ENCODE measurements at regions not wholly inside any gene's neighbourhood (a gene's known extent, or its start where the extent isn't known, plus 50 kb on each side); places are given as distances from the start of the nearest gene placed in this dataset.

GRCh38 chr5:45101146-45101545, 292.4 kb downstream of the MRPS30 start:
- no peak for DNase-seq (ENCODE audit: low spot score)
- ChIA-PET CTCF (ENCODE audit: low intra/inter-chr PET ratio, low total read pairs) (no interaction called here), POLR2A (no interaction called here)
- Histone ChIP-seq H3K9me3 (ENCODE audit: low read length) (peaks cover 53% of the 10 kb centered on the region), H3K36me3 (replicated peaks in 1 of 2; ENCODE audit: control insufficient read depth in 1 of 2, insufficient read depth in 2 of 2, low read length in 2 of 2) (no peaks in the 10 kb centered on the region), H3K9ac (ENCODE audit: insufficient read depth, low read depth, low read length) (no peak overlapping the region), H3K4me3 (replicated peaks in 1 of 3; ENCODE audit: insufficient read depth in 1 of 3, low read depth in 2 of 3, low read length in 3 of 3) (no peak overlapping the region), H3K4me1 (ENCODE audit: insufficient read depth, low read length) (no peaks in the 10 kb centered on the region), H3K27ac (ENCODE audit: extremely low read length, insufficient read depth, low read length) (no peak overlapping the region), H3K79me2 (ENCODE audit: insufficient read depth, low read length) (no peaks in the 10 kb centered on the region), H2AFZ (ENCODE audit: low read length) (no peak overlapping the region), H3K4me2 (ENCODE audit: low read depth, low read length) (no peak overlapping the region), H4K20me1 (ENCODE audit: insufficient read depth, low read length) (no peaks in the 10 kb centered on the region), H3K27me3 (ENCODE audit: control insufficient read depth in 1 of 2, insufficient read depth in 2 of 2, low read length in 2 of 2) (no peaks in the 10 kb centered on the region)
- intact Hi-C loops (cut with micrococcal nuclease; ENCODE audit: unreplicated experiment) (no loop called here), in situ Hi-C loops (cut with HindIII; ENCODE audit: extremely low pct_ligation_motif_present, low pct_unique_long_range_greater_than_20kb) (no loop called here)
- WGBS (ENCODE audit: low lambda C conversion rate) = 71% methylated on average over 4 of the region's 4 CpGs
- TF ChIP-seq ZNF777 (CRISPR knock-in tag; IDR thresholded peaks at IDR 0.05) (no peak), PLRG1 (conservative IDR thresholded peaks at IDR 0.05) (no peak), PCBP2 (optimal IDR thresholded peaks at IDR 0.05; ENCODE audit: low read depth, low read length, poor library complexity, severe bottlenecking) (no peak), MBD4 (IDR thresholded peaks at IDR 0.05; ENCODE audit: borderline replicate concordance, low read length) (no peak), KMT2B (CRISPR knock-in tag; IDR thresholded peaks at IDR 0.05) (no peak), ZNF598 (CRISPR knock-in tag; IDR thresholded peaks at IDR 0.05; ENCODE audit: borderline replicate concordance) (no peak), ZNF138 (CRISPR knock-in tag; IDR thresholded peaks at IDR 0.05; ENCODE audit: low read depth) (no peak), KLF6 (CRISPR knock-in tag; IDR thresholded peaks at IDR 0.05) (no peak), SMARCE1 (IDR thresholded peaks at IDR 0.05; ENCODE audit: borderline replicate concordance) (no peak), ZNF576 (CRISPR knock-in tag; IDR thresholded peaks at IDR 0.05) (no peak), TFE3 (CRISPR knock-in tag; IDR thresholded peaks at IDR 0.05) (no peak), MAZ (IDR thresholded peaks at IDR 0.05; ENCODE audit: borderline replicate concordance, low read depth, low read length) (no peak), MAZ (CRISPR knock-in tag; IDR thresholded peaks at IDR 0.05; ENCODE audit: low read depth) (no peak), MXD1 (CRISPR knock-in tag; IDR thresholded peaks at IDR 0.05) (no peak), PAWR (CRISPR knock-in tag; IDR thresholded peaks at IDR 0.05; ENCODE audit: borderline replicate concordance) (no peak), BRCA1 (CRISPR knock-in tag; IDR thresholded peaks at IDR 0.05) (no peak), ZBTB44 (CRISPR knock-in tag; IDR thresholded peaks at IDR 0.05) (no peak)
- ATAC-seq = no peak
- BruUV-seq (replicated peaks) = no TSS peak
- no peak for FAIRE-seq
